NCI-H2196 (cell line): ENCODE measurements at regions not wholly inside any gene's neighbourhood (a gene's known extent, or its start where the extent isn't known, plus 50 kb on each side); places are given as distances from the start of the nearest gene placed in this dataset.
"Not testable (repeated sequence)": the region's sequence is repeated elsewhere in the genome, so short reads cannot be mapped to it uniquely, and the experiment has no call there.

Source experiments
- DNase-seq: peaks from one replicate; lab custom pipeline; 2025; ENCODE audit not compliant: unreplicated experiment; lab: John Stamatoyannopoulos, UW

DNA sequence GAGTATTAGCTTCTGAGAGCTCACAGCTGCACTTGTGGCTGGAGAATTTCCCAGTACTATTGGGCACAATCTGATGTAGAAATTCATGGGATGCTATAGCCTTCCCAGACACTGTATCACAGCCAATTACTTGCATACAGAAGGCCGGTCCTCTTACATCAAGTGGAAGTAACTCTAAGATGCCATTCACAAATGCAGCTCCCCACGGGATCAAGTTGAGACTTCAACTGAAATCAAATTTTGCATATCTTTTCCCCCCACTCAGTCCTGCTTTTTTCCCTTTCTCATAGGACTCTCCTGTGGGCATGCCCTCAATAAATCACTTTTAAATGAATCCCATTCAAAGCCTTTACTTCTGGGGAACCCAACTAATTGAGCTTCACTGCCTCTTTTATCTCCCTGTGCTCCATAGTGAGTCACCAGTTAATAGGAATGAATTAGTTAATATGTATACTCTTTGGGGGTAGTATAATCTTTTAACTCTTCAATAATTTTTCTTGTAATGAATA lies 1970.8 kb downstream of the OLFM4 start:
- DNase-seq: no peak

DNA sequence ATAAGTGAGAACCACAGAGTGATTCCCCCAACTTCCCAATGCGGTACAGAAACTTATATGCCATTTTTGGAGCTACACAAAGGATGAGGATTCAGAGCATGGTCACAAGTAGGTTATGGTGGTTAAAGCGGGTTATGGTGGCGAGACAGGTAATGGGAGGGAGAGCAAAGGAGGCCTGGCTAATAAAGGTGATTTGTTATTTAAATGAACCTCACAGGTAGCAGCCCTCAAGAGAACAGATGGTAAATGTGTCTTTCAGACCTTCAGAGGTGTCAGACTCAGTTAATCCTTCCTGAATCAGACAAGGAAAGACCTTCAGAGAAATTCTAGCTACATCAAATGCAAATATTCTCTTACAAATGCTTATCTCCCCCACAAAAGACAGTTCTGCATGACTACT lies 1971.4 kb downstream of the OLFM4 start:
- DNase-seq: no peak

DNA sequence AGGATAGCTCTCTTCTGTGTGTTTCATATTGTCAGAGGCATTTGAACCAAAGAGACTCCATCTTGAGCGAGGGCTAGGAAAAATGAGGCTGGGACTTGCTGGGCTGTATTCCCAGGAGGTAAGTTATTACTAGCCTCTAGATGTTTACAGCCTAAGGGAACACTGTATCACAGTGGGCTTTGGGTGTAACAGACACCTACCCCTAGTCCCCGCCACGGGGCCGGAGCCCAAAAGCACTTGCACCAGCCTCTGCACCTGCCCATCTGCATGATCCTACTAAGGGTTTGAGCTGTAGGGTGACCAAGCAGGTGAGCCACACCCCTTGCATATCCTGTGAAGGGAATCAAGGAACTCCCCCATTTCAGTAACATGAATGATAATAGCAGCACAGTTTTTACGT lies 1972.2 kb downstream of the OLFM4 start:
- no peak for DNase-seq

- DNase-seq: no peak
Measured at GRCh38 chr13:55001881-55002280, 1973.3 kb downstream of the OLFM4 start.

- no peak for DNase-seq
Measured at GRCh38 chr13:55007681-55008080, 1979.1 kb downstream of the OLFM4 start.

DNA sequence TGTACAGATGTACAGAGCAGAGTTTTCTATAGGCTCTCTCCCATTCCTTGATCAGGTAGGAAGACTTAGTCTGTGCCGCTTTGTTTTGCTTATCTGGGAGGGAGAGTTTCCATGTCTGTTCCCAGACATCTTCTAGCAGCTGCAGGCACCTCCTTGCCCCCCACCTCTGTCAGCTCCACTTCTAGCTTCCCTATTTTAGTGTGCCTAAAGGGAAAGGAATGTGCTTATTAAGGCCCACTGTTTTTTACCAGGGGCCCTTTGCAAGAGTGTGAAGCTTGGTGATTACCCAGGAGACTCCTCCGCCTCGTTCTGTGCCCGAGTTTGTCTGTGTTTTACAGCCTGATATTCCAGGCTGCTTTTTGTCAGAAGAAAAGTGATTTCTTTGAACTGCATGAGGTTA lies 1984.4 kb downstream of the OLFM4 start:
- no peak for DNase-seq

DNA sequence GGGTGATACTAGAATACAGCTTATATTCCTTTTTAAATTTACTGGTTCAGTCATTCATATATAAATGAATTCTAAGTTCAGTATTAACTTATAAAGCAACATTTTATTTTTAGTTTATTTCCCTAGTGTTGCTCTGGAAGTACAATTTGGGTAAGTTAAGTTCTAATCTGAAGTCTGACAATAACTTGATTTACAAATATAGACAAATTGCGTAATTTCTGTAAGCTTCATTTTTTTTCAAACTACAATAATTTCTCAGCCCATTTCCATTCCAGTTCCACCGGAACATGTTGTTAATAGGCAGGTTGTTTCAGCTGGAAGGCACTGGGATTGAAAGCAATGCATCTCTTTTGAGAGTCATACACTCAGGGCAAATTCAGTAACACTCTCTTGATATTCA lies 2000.7 kb downstream of the OLFM4 start:
- DNase-seq: no peak

DNA sequence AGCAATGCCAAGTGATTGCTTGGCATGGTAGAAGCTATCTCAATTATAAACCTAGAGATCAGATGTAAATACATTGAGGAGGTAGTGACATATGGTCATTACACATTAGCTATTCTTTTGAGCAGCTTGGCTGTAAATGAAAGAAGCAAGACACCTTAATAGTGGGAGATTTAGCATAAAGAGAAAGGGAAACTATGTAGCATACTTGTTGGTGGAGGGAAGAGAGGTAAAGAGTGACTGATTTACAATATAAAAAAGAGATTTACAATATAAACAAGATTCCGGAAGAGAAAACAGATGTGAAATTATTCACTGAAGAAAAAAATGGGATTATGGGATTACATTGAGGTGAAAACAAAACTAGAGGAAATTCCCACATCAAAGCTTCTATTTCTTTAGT lies 2009.6 kb downstream of the OLFM4 start:
- DNase-seq: no peak

DNA sequence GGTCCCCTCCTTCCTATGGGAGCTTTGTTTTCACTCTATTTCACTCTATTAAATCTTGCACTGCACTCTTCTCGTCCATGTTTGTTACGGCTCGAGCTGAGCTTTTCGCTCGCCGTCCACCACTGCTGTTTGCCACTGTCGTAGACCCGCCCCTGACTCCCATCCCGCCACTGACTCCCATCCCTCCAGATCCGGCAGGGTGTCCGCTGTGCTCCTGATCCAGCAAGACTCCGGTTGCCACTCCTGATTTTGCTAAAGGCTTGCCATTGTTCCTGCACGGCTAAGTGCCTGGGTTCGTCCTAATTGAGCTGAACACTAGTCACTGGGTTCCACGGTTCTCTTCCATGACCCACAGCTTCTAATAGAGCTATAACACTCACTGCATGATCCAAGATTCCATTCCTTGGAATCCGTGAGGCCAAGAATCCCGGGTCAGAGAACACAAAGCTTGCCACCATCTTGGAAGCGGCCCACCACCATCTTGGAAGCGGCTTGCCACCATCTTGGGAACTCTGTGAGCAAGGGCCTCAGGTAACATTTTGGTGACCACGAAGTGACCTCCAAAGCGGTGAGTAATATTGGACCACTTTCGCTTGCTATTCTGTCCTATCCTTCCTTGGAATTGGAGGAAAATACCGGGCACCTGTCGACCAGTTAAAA lies 2025.4 kb downstream of the OLFM4 start:
- not testable (repeated sequence) for DNase-seq

- DNase-seq: not testable (repeated sequence)
Measured at GRCh38 chr13:55055666-55056065, 2027.1 kb downstream of the OLFM4 start.

DNA sequence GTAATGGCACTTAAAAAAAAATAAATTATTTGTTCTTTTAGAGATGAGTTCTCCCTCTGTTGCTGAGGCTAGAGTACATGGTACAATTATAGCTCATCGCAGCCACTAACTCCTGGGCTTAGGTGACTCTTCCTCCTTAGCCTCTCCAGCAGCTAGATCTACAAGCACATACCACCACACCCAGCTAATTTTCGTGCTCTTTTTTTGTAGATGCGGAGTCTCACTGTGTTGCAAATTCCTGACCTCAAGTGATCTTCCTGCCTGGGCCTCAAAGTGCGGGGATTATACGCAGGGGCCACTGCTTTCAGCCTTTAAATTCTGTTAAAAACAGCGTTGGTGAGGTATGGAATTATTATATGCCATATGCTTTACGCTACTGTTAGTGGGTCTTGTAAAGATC lies 2034.0 kb downstream of the OLFM4 start:
- DNase-seq: no peak

GRCh38 chr13:55067946-55068345 lies 2039.3 kb downstream of the OLFM4 start:
- no peak for DNase-seq

DNA sequence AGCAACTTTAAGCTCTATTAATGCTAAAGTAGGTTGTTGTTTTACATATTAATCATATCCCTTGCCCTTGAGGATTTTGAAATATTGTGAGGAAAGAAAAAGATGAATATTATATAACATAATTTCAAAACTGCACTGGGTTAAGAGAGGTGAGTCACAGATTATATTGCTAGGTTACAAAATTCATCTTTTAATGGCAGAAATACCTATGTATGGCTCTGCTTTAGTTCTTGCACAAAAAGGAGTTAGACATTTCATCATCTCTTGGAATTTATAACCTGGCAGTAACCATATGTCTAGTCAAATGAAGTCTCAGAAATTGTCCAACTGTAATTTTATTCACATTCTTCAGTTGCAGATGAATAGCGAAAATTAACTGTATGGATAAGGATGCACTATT lies 2041.1 kb downstream of the OLFM4 start:
- DNase-seq: no peak

GRCh38 chr13:55073000-55073399 lies 2044.4 kb downstream of the OLFM4 start:
- no peak for DNase-seq

- no peak for DNase-seq
Measured at GRCh38 chr13:55084630-55085029, 2056.0 kb downstream of the OLFM4 start.

DNA sequence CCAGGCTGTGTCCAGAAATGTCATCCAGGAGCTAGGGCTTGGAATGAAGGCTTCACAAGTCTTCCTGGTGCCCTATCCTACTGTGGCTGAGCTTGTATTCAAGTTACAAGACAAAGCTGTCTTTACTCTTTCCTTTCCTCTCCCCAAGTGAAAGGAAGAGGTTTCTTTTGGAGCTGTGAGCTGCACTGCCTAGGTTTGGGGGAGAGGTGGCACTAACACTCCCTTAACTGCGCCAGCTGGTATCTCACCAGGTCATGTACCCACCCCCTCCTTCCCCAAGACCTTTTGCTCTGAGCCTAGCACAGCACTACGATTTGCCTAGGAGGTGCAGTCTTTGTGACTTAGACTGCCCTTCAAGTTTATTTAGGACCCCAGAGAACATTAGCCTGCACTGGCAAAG lies 2053.6 kb upstream of the PRR20A start:
- no peak for DNase-seq

DNA sequence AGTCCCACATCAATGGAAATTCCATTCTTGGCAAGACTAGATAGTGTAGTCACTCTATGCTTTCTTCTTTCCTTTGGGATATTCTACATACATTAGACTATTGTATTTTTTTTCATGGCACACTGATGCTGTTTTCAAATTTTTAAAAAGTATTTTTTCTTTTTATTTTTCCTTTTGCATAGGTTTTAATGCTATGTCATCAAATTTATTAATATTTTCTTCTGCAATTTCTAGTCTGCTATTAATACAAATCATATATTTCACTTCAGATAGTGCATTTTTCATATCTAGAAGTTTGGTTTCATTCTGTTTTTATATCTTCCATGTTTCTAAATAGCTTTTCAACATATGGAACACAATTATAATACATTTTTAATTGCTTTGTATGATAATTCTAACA lies 2050.1 kb upstream of the PRR20A start:
- DNase-seq: no peak

DNA sequence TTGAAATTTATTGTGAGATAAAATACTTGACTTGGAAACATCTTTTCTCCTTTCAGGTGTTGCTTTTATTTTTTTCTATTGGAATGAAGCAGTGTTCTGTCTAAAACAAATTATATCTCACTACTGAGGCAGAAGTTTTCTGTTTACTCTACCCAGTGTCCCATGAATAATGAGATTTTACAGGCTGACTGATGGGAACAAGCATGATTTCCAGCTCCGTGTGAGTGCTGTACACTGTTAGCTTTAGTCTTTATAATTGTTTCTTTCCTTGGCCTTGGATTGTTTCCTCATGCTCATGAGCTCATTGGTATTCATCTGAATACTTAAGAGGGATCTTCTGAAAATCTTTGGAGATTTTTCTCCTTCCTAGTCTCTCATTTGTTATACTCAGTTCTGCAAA lies 2049.5 kb upstream of the PRR20A start:
- no peak for DNase-seq

GRCh38 chr13:55106509-55106908 lies 2034.2 kb upstream of the PRR20A start:
- DNase-seq: no peak

- no peak for DNase-seq
Measured at GRCh38 chr13:55120631-55121030, 2020.1 kb upstream of the PRR20A start.

DNA sequence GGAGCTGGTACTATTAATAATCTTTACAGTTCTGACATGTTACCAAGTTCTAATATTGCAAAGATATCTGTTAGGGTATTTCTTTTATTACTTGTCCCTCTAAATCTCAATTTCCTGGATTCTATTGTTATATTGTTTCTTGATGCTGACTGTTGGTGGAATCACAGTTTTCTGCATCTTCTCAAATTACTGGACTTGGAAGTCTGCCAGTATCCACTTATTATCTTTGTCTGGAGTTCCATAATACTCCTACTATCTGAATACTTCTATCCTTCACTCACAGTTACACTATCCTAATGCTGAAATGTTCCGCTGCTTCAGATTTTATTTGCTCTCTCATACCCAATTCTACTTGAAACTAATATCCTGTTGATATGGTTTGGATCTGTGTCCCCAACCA lies 1985.7 kb upstream of the PRR20A start:
- no peak for DNase-seq

DNA sequence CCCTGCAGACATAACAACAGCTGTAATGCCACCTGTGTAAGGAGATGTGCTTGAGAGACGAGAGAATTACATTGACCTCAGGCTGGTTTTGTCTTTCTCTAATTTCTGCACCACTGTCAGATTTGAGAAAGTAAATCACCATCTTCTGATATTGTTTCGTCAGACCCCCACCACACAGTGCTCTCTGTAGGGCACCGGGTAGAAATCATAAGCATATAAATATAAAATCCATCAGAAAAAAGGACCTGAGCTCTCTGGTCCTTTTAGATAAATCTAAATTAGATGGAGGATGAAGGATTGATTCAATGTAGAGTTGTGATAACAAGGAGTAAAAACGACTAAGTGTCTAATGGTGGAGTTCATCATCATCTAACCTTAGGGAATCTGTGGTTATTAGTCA lies 1981.0 kb upstream of the PRR20A start:
- DNase-seq: no peak

- DNase-seq: peak; percentile 0
Measured at GRCh38 chr13:55160867-55161266, 1979.9 kb upstream of the PRR20A start.
